ENCODE measurements at regions not wholly inside any gene's neighbourhood (a gene's known extent, or its start where the extent isn't known, plus 50 kb on each side); places are given as distances from the start of the nearest gene placed in this dataset.

DNA sequence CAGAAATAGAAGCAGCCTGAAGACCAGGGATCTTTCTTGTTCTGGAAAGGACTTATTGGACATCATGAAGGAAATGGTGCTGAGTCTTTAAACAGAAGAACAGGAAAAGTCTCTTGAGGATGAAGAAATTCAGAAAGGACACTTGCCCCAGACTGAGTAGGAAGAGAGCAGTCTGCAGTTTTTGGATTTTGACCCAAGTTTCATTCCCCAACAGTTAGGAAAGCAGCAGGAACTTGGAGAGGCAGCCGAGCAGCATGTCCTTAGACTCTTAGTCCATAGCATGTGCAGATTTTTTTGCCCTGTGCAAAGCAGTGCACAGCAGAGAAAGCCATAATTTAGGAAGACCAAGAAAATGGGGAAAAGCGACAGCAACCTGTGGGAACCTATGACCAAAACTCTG, 927.2 kb upstream of the AUTS2 start:
- H3K9me3 ChIP-seq (ENCODE audit: insufficient read depth, low read depth, low read length) = peaks cover 3% of the 10 kb centered on the region; the same call in 1 of the 2 replicates
- no peak for TF ChIP-seq EZH2phosphoT487 (IDR thresholded peaks at IDR 0.05; ENCODE audit: borderline replicate concordance)
- no peak for TF ChIP-seq CTCF (conservative IDR thresholded peaks at IDR 0.05; ENCODE audit: low read length)

DNA sequence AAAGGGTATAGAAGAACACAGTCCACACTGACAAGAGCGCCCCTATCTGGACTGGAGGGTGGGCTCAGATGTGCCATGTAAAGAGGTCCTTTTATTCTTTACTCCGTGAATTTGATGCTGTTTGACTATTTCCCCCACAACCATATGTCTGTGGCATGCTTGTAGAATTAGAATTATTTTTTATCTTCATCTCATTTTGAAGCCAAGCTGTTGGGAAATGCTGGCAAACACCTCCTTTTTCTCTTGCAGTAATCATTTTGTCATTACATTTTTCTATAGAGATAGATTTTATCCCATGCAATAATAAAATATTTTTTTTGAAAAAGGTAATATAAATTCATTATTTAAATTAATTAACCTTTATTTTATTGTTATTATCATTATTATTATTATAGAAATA, 926.6 kb upstream of the AUTS2 start:
- TF ChIP-seq EZH2phosphoT487 (IDR thresholded peaks at IDR 0.05; ENCODE audit: borderline replicate concordance) = no peak
- no peak for TF ChIP-seq CTCF (conservative IDR thresholded peaks at IDR 0.05; ENCODE audit: low read length)
- Histone ChIP-seq H2AFZ (ENCODE audit: low read length) (no peak overlapping the region), H3K9me3 (ENCODE audit: insufficient read depth, low read depth, low read length) (no peaks in the 10 kb centered on the region; the same call in 1 of the 2 replicates), H3K36me3 (ENCODE audit: insufficient read depth, low read length) (no peaks in the 10 kb centered on the region), H3K79me2 (ENCODE audit: insufficient read depth, low read length) (no peaks in the 10 kb centered on the region), H3K4me1 (ENCODE audit: insufficient read depth, low read length, poor library complexity, severe bottlenecking) (no peaks in the 10 kb centered on the region), H3K4me3 (ENCODE audit: low read length, poor library complexity, severe bottlenecking) (no peak overlapping the region), H4K20me1 (ENCODE audit: insufficient read depth, low read length, poor library complexity, severe bottlenecking) (no peaks in the 10 kb centered on the region), H3K9ac (ENCODE audit: low read depth, low read length, poor library complexity, severe bottlenecking) (no peak overlapping the region), H3F3A (ENCODE audit: low read depth) (no peaks in the 10 kb centered on the region), H3K4me2 (ENCODE audit: low read depth, low read length, poor library complexity, severe bottlenecking) (no peak overlapping the region), H3K27me3 (ENCODE audit: insufficient read depth, low read length, poor library complexity, severe bottlenecking) (no peaks in the 10 kb centered on the region), H3K9me2 (replicated peaks; ENCODE audit: low read depth, low read length) (no peaks in the 10 kb centered on the region)

More for the DNA sequence above, 927.2 kb upstream of the AUTS2 start:
- H2AFZ ChIP-seq (ENCODE audit: low read length) = no peak overlapping the region
- no peaks in the 10 kb centered on the region for H3K36me3 ChIP-seq (ENCODE audit: insufficient read depth, low read length)
- no peaks in the 10 kb centered on the region for H3K9me2 ChIP-seq (replicated peaks; ENCODE audit: low read depth, low read length)
- H3K4me2 ChIP-seq (ENCODE audit: low read depth, low read length, poor library complexity, severe bottlenecking) = no peak overlapping the region
- H3K9ac ChIP-seq (ENCODE audit: low read depth, low read length, poor library complexity, severe bottlenecking) = no peak overlapping the region
- no peaks in the 10 kb centered on the region for H3K4me1 ChIP-seq (ENCODE audit: insufficient read depth, low read length, poor library complexity, severe bottlenecking)
- no peaks in the 10 kb centered on the region for H4K20me1 ChIP-seq (ENCODE audit: insufficient read depth, low read length, poor library complexity, severe bottlenecking)
- H3K4me3 ChIP-seq (ENCODE audit: low read length, poor library complexity, severe bottlenecking) = no peak overlapping the region
- H3F3A ChIP-seq (ENCODE audit: low read depth) = no peaks in the 10 kb centered on the region
- H3K79me2 ChIP-seq (ENCODE audit: insufficient read depth, low read length) = no peaks in the 10 kb centered on the region
- no peaks in the 10 kb centered on the region for H3K27me3 ChIP-seq (ENCODE audit: insufficient read depth, low read length, poor library complexity, severe bottlenecking)

DNA sequence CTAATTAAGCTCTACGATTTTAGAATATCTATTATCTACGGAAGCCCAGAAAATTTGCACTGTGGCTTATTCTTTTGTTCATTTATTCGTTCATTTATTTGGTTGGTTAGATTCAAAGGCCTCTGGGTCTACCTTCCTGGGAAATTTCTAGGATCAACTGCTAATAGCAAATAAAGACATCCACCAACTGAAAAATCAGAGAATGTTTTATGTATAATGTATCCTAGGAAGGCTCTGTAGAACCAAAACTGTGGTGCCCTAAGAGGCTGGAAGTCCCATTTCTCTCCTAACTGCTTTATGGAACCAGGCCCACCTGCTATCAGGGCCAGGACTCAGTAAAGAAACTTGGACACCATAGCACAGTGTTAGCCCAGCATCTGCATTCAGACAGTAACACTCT, 923.4 kb upstream of the AUTS2 start:
- Histone ChIP-seq H2AFZ (ENCODE audit: low read length) (no peak overlapping the region), H3K9me3 (ENCODE audit: insufficient read depth, low read depth, low read length) (peaks cover 5% of the 10 kb centered on the region; the same call in 1 of the 2 replicates), H3K4me1 (ENCODE audit: insufficient read depth, low read length, poor library complexity, severe bottlenecking) (no peaks in the 10 kb centered on the region), H3K4me3 (ENCODE audit: low read length, poor library complexity, severe bottlenecking) (no peak overlapping the region), H3K9ac (ENCODE audit: low read depth, low read length, poor library complexity, severe bottlenecking) (no peak overlapping the region), H4K20me1 (ENCODE audit: insufficient read depth, low read length, poor library complexity, severe bottlenecking) (no peaks in the 10 kb centered on the region), H3K27me3 (ENCODE audit: insufficient read depth, low read length, poor library complexity, severe bottlenecking) (no peaks in the 10 kb centered on the region), H3K9me2 (replicated peaks; ENCODE audit: low read depth, low read length) (no peaks in the 10 kb centered on the region), H3K36me3 (ENCODE audit: insufficient read depth, low read length) (no peaks in the 10 kb centered on the region), H3K4me2 (ENCODE audit: low read depth, low read length, poor library complexity, severe bottlenecking) (no peak overlapping the region), H3K79me2 (ENCODE audit: insufficient read depth, low read length) (no peaks in the 10 kb centered on the region), H3F3A (ENCODE audit: low read depth) (no peaks in the 10 kb centered on the region)
- TF ChIP-seq CTCF (conservative IDR thresholded peaks at IDR 0.05; ENCODE audit: low read length) (no peak), EZH2phosphoT487 (IDR thresholded peaks at IDR 0.05; ENCODE audit: borderline replicate concordance) (no peak)
